ENCODE measurements at regions not wholly inside any gene's neighbourhood (a gene's known extent, or its start where the extent isn't known, plus 50 kb on each side); places are given as distances from the start of the nearest gene placed in this dataset.
A peak's percentile ranks its signal among the peaks of the same experiment; 100 is the strongest.

GRCh38 chr6:158897236-158897635 lies 78.1 kb upstream of the EZR start:
- Histone ChIP-seq H3K4me3 (no peak overlapping the region), H3K4me1 (peaks cover 15% of the 10 kb centered on the region), H3K4me2 (no peak overlapping the region), H3K27ac (peak overlapping the region in 1 of 2 experiments; percentile 63; a peak in 2 of 6 replicates), H3K9me3 (no peaks in the 10 kb centered on the region)
- TF ChIP-seq EHMT2 (IDR thresholded peaks at IDR 0.05; ENCODE audit: low read depth), result no peak
- no peak for TF ChIP-seq ZSCAN20 (CRISPR knock-in tag; IDR thresholded peaks at IDR 0.05)
- no peak for TF ChIP-seq MAFK (IDR thresholded peaks at IDR 0.05; ENCODE audit: partially characterized antibody)
- no peak for TF ChIP-seq TP53 (CRISPR knock-in tag; IDR thresholded peaks at IDR 0.05)
- TF ChIP-seq ZNF302 (CRISPR knock-in tag; IDR thresholded peaks at IDR 0.05), result no peak
- no peak for TF ChIP-seq CHD4 (IDR thresholded peaks at IDR 0.05; ENCODE audit: borderline replicate concordance)
- TF ChIP-seq CTCF (IDR thresholded peaks at IDR 0.05), result no peak
- no peak for TF ChIP-seq NFE2L2 (conservative IDR thresholded peaks at IDR 0.05; ENCODE audit: low read length)
- TF ChIP-seq ZC3H11A (IDR thresholded peaks at IDR 0.05), result no peak
- no peak for TF ChIP-seq RARB (CRISPR knock-in tag; IDR thresholded peaks at IDR 0.05)
- no peak for TF ChIP-seq PBX3 (IDR thresholded peaks at IDR 0.05)
- TF ChIP-seq JUNB (IDR thresholded peaks at IDR 0.05), result no peak
- no peak for TF ChIP-seq GATA3 (IDR thresholded peaks at IDR 0.05; ENCODE audit: borderline replicate concordance)
- TF ChIP-seq HMGXB4 (CRISPR knock-in tag; IDR thresholded peaks at IDR 0.05; ENCODE audit: borderline replicate concordance), result no peak
- no peak for TF ChIP-seq CHD2 (IDR thresholded peaks at IDR 0.05; ENCODE audit: low read length, partially characterized antibody)
- TF ChIP-seq TFCP2L1 (CRISPR knock-in tag; IDR thresholded peaks at IDR 0.05), result no peak
- TF ChIP-seq FOXS1 (CRISPR knock-in tag; IDR thresholded peaks at IDR 0.05), result no peak
- TF ChIP-seq REST (IDR thresholded peaks at IDR 0.05), result no peak
- TF ChIP-seq HOXB5 (CRISPR knock-in tag; IDR thresholded peaks at IDR 0.05), result no peak
- no peak for TF ChIP-seq HES2 (IDR thresholded peaks at IDR 0.05)
- FAIRE-seq (no peak), ATAC-seq (no peak), DNase-seq (ENCODE audit: low read depth in 1 of 2, low spot score in 1 of 2) (no peak)
- CTCF ChIA-PET, result no interaction called here
- WGBS (ENCODE audit: missing lambda C conversion rate), result 89% methylated on average over 4 of the region's 4 CpGs
- POLR2A ChIA-PET, result no interaction called here
